Astrocyte (in vitro differentiated cells and primary cell): ENCODE measurements at regions not wholly inside any gene's neighbourhood (a gene's known extent, or its start where the extent isn't known, plus 50 kb on each side); places are given as distances from the start of the nearest gene placed in this dataset.

Source experiments
- EZH2 ChIP-seq: IDR thresholded peaks from 2 replicates; pipeline ENCODE4 v1.6.1; 2012; ENCODE audit warnings: mild to moderate bottlenecking, low read length, inconsistent platforms; ENCODE audit not compliant: insufficient read depth
- TF ChIP-seq, protein P1 (sequence below): IDR thresholded peaks from 2 replicates; pipeline ENCODE4 v1.5.1; 2011; ENCODE audit warnings: low read depth, mild to moderate bottlenecking, inconsistent platforms, low read length, moderate library complexity; ENCODE audit not compliant: insufficient read depth

DNA sequence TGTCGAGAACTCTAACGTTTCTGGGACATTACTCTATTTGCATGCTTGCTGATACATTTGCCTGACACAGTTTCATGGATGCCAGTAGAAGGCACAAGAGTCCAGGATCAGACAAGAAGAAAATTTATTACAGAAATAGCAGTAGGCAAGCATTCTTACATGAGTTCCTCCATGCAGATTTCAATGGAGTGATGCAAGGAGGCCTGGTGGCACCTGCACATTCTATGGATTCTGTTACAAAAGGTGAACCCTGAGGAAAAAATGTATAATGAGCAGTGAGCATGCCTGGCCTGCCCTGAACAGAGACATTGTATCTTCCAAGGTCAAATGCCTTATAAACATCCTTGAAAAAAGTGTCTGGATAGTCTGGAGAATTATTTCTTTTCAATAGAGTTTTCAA is 142.9 kb downstream of the DSEL start:
- TF ChIP-seq, protein P1, sequence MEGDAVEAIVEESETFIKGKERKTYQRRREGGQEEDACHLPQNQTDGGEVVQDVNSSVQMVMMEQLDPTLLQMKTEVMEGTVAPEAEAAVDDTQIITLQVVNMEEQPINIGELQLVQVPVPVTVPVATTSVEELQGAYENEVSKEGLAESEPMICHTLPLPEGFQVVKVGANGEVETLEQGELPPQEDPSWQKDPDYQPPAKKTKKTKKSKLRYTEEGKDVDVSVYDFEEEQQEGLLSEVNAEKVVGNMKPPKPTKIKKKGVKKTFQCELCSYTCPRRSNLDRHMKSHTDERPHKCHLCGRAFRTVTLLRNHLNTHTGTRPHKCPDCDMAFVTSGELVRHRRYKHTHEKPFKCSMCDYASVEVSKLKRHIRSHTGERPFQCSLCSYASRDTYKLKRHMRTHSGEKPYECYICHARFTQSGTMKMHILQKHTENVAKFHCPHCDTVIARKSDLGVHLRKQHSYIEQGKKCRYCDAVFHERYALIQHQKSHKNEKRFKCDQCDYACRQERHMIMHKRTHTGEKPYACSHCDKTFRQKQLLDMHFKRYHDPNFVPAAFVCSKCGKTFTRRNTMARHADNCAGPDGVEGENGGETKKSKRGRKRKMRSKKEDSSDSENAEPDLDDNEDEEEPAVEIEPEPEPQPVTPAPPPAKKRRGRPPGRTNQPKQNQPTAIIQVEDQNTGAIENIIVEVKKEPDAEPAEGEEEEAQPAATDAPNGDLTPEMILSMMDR, result no peak
- TF ChIP-seq EZH2, result no peak
